ENCODE measurements at regions not wholly inside any gene's neighbourhood (a gene's known extent, or its start where the extent isn't known, plus 50 kb on each side); places are given as distances from the start of the nearest gene placed in this dataset.
A peak's percentile ranks its signal among the peaks of the same experiment; 100 is the strongest.

DNA sequence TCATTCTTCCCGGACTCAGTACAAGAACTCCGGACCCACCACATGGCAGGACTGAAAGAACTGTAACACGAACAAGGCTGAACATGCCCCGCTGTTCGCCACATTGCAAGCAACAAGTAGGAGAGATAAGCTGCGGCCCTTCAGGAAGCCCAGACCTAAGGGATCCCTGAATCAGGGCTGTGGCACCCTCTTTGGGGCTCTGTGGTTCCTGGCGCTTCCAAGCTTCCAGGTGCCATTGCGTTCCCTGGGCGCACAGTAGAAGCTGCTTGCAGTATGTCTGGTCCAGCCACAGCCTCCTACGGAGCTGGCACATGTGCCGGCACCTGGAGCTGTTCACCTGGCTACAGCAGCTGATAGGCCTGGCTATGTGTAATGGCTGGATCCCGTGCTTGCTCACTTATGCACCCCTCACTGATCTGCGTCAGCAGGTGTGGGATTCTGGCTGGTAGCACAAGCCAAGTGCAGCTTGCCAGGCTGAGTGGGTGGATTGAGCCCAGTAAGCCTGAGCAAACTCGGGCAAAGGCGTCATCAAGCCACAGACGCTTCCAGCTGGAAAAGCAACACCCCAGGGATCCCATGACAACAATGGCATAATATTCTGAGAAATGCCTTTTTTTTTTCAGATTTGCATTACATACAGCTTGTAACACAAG, 748.6 kb upstream of the GBE1 start:
- Mint-ChIP-seq H3K4me3 (no peak overlapping the region), H3K27ac (no peak overlapping the region), H3K9me3 (no peaks in the 10 kb centered on the region), H3K4me1 (no peaks in the 10 kb centered on the region), H3K36me3 (no peaks in the 10 kb centered on the region), H3K27me3 (no peaks in the 10 kb centered on the region)
- no peak for ATAC-seq

DNA sequence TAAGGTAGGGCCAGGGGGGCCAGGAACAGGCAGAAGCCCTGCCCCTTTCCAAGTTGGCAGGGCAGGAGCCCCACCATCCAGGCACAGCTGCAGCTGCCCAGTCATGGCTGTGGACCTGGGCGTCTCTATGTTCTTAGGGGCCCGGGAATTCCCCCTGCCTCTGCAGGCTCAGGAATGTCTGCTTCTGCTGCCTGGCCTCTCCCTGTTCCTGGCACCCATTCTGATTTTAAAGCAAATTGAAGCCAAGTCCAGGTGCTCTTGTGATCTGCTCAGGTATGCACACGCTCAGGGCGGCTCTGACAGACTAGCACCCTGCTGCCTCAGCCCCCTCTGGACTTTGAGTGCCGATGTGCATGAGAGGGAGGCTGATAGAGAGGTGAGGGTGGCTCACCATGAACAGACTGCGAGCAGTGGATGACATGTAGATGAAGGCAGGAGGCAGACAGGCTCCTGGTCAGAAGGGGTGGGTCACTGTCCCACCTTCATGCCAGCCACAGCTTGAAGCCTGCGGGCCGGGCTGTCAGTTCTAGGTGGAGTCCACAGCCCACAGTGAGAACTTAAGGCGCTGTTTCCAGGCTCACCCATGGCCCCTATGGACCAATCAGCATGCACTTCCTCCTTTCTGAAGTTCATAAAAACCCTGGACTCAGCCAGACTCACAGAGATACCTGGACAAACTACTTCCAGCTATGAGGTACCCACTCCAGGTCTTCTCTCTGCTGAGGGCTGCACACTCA, 747.8 kb upstream of the GBE1 start:
- Mint-ChIP-seq H3K4me3 (no peak overlapping the region), H3K36me3 (no peaks in the 10 kb centered on the region), H3K9me3 (no peaks in the 10 kb centered on the region), H3K27me3 (no peaks in the 10 kb centered on the region), H3K27ac (no peak overlapping the region), H3K4me1 (no peaks in the 10 kb centered on the region)
- ATAC-seq, result peak; percentile 41

GRCh38 chr3:82506204-82506603, 744.8 kb upstream of the GBE1 start:
- Mint-ChIP-seq H3K4me3 (no peak overlapping the region), H3K36me3 (no peaks in the 10 kb centered on the region), H3K9me3 (no peaks in the 10 kb centered on the region), H3K4me1 (no peaks in the 10 kb centered on the region), H3K27me3 (no peaks in the 10 kb centered on the region), H3K27ac (no peak overlapping the region)
- no peak for ATAC-seq

DNA sequence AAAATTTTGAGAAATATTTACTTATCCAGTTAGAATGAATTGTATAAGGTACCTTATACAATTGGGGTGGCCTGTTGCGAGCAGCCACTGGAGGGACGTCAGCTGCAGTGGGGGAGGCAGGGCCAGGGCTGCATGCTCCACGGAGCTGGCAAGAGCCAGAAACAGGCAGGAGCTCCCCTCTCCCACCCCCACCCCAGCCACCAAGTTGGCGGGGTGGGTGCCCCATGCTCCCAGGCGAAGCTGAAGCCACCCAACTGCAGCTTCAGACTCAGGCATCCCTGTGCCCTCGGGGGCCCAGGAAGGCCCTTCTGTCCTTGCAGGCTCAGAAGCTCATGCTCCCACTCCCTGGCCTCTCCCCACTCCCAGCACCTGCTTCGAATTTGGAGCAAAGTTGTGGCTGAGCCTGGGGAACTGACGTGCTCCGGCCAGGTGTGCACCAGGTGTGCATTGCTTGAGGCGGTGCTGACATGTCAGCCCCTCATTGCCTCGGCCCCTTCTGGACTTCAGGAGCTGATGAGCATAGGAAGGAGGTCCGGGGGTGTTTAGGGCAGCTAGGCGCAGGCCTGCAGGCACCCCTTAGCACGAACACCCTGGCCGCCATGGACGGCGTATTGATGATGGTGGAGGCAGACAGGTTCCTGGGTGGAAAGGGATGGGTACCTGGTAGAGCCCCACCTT, 743.8 kb upstream of the GBE1 start:
- H3K27me3 Mint-ChIP-seq, result no peaks in the 10 kb centered on the region
- H3K4me3 Mint-ChIP-seq, result no peak overlapping the region
- ATAC-seq, result peak; percentile 39
- no peaks in the 10 kb centered on the region for H3K4me1 Mint-ChIP-seq
- H3K9me3 Mint-ChIP-seq, result no peaks in the 10 kb centered on the region
- H3K27ac Mint-ChIP-seq, result no peak overlapping the region
- H3K36me3 Mint-ChIP-seq, result no peaks in the 10 kb centered on the region

DNA sequence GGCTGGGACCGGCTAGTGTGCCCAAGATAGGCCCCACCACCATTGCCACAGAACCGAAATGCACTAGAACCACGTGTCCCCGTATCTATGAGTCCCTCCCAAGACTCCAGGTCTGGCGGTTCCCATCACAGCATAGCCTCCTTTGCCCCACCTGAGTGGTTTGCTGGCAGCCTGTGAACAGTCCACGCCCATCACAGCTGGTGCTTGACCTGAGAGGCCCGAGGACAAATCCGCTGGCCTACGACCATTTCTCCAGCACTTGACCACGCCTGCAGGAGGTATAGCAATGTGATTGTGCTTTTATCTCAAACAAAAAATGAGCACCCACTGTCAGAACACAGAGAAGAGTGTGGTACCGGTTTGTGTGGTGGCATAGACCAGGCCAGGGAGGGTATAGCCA, 736.7 kb upstream of the GBE1 start:
- no peak for ATAC-seq
- Mint-ChIP-seq H3K27ac (no peak overlapping the region), H3K4me3 (no peak overlapping the region), H3K27me3 (no peaks in the 10 kb centered on the region), H3K4me1 (no peaks in the 10 kb centered on the region), H3K9me3 (no peaks in the 10 kb centered on the region), H3K36me3 (no peaks in the 10 kb centered on the region)

GRCh38 chr3:82496890-82497560, 735.6 kb upstream of the GBE1 start:
- Mint-ChIP-seq H3K27ac (no peak overlapping the region), H3K4me3 (no peak overlapping the region), H3K9me3 (no peaks in the 10 kb centered on the region)

DNA sequence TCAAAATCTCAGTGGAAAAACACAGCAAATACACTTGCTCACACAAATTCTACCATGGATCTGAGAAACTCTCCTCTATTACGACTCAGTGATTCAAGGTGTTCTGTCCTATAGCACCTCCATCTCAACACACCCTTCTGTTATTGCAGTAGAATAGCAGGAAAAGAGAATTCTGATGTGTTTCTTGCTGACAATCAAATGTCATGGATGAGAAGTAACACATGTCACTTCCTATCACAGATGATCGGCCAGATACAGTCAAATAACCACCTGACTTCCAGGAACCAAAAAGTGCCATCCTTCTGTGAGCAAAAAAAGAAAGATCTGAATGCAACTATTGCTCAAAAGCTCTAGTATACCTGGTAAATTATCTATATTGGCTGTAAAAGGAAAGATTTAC, 734.2 kb upstream of the GBE1 start:
- H3K9me3 Mint-ChIP-seq, result no peaks in the 10 kb centered on the region
- ATAC-seq, result no peak
- no peak overlapping the region for H3K4me3 Mint-ChIP-seq
- no peak overlapping the region for H3K27ac Mint-ChIP-seq
- H3K27me3 Mint-ChIP-seq, result no peaks in the 10 kb centered on the region
- no peaks in the 10 kb centered on the region for H3K4me1 Mint-ChIP-seq
- H3K36me3 Mint-ChIP-seq, result no peaks in the 10 kb centered on the region

More at GRCh38 chr3:82496890-82497560, 735.6 kb upstream of the GBE1 start:
- H3K36me3 Mint-ChIP-seq, result no peaks in the 10 kb centered on the region
- no peak for ATAC-seq
- H3K4me1 Mint-ChIP-seq, result no peaks in the 10 kb centered on the region
- no peaks in the 10 kb centered on the region for H3K27me3 Mint-ChIP-seq

- H3K27ac Mint-ChIP-seq, result no peak overlapping the region
Measured at GRCh38 chr3:82494977-82495489, 733.6 kb upstream of the GBE1 start.

DNA sequence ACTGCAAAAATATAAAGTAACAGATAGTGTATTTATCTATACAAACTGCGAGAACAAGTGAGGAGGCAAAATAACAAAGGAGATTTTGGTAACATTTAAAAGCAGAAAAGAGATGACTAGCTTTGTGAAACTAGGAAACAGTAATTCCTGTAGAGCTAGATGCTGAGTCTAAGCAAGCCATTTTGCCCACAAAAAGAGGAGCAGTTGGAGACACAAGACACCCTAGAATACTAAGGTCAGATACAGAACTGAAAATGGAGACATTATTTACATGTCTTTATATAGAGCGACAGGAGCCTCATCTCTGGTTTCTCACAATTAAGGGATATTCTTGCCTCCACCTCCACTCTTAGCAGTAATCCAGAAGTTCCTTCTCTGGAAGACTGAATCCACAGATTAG, 732.4 kb upstream of the GBE1 start:
- no peak for ATAC-seq
- no peaks in the 10 kb centered on the region for H3K9me3 Mint-ChIP-seq
- H3K4me3 Mint-ChIP-seq, result no peak overlapping the region
- H3K4me1 Mint-ChIP-seq, result no peaks in the 10 kb centered on the region
- H3K36me3 Mint-ChIP-seq, result no peaks in the 10 kb centered on the region
- no peaks in the 10 kb centered on the region for H3K27me3 Mint-ChIP-seq
- H3K27ac Mint-ChIP-seq, result no peak overlapping the region

More at GRCh38 chr3:82494977-82495489, 733.6 kb upstream of the GBE1 start:
- ATAC-seq, result no peak
- H3K36me3 Mint-ChIP-seq, result no peaks in the 10 kb centered on the region
- H3K9me3 Mint-ChIP-seq, result no peaks in the 10 kb centered on the region
- H3K4me1 Mint-ChIP-seq, result no peaks in the 10 kb centered on the region
- H3K4me3 Mint-ChIP-seq, result no peak overlapping the region
- no peaks in the 10 kb centered on the region for H3K27me3 Mint-ChIP-seq

DNA sequence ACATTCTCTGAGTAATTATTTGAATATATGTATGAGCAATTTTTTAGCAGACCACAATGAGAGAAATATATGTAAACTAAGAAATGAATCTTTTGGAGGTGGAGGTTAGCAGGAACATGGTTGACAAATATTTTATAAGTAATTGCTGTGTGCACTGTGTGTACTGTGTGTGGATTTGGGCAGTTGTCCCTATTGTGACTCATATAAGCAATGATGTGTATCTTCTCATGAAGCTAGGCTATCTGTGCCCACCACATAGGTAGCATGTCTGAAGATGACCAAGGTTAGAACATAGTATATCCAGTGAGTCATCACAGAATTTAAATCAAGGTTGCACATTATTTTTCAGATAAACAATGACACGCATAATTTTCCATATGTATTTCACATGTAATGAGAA, 713.9 kb upstream of the GBE1 start:
- Mint-ChIP-seq H3K4me3 (no peak overlapping the region), H3K9me3 (no peaks in the 10 kb centered on the region), H3K36me3 (no peaks in the 10 kb centered on the region), H3K27me3 (no peaks in the 10 kb centered on the region), H3K4me1 (no peaks in the 10 kb centered on the region), H3K27ac (no peak overlapping the region)
- ATAC-seq, result no peak

DNA sequence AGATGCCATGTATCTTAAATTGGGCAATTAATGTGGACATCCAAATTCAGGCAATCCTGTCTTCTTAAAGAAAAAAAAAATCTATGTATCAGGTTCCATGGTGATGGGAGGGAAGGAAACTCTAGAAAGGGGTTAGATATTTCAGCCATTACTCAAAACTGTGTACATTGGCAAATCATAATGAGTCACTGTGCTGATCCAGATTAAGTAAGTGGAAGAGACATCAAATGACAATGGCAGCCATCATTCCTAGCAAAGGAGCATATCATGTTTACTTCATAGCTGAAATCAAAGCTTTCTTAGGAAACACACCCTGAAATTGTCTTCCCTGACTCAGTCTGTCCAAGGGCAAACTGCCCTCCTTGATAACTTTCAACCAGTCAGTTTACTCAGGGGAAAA, 713.3 kb upstream of the GBE1 start:
- no peaks in the 10 kb centered on the region for H3K27me3 Mint-ChIP-seq
- no peak overlapping the region for H3K27ac Mint-ChIP-seq
- H3K9me3 Mint-ChIP-seq, result no peaks in the 10 kb centered on the region
- no peaks in the 10 kb centered on the region for H3K36me3 Mint-ChIP-seq
- no peak overlapping the region for H3K4me3 Mint-ChIP-seq
- no peak for ATAC-seq
- no peaks in the 10 kb centered on the region for H3K4me1 Mint-ChIP-seq

DNA sequence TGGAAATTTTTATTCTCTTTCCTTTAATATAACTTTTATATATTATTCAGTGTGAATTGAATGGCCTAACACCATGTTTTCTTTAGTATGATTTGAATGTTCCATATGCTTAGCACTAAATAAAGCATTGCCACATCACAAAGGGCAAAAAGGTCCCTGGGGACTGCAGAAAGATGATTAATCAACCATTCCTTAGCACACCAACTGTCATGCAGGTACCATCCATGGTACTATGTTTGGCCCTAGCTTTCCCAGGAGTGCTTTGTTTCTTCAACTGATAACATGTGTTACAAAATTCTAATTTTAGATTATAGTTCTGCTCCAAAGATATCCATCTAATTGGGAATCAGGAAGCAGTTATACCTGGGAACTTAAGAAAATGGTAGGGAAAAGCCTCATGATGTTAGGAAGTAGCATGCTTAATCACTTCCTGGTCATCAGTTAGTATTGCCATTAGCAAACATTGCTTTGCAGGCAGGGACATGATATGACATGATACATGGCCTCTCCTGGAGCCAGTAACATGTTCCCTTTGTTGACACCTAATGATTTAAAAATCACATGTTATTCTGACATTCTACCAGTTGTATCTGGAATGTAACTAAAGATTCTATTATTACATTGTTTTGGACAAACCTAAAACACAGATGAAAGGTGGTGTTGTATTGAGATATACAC, 712.6 kb upstream of the GBE1 start:
- Mint-ChIP-seq H3K36me3 (no peaks in the 10 kb centered on the region), H3K9me3 (no peaks in the 10 kb centered on the region), H3K27ac (no peak overlapping the region), H3K27me3 (no peaks in the 10 kb centered on the region), H3K4me3 (no peak overlapping the region), H3K4me1 (no peaks in the 10 kb centered on the region)
- no peak for ATAC-seq

DNA sequence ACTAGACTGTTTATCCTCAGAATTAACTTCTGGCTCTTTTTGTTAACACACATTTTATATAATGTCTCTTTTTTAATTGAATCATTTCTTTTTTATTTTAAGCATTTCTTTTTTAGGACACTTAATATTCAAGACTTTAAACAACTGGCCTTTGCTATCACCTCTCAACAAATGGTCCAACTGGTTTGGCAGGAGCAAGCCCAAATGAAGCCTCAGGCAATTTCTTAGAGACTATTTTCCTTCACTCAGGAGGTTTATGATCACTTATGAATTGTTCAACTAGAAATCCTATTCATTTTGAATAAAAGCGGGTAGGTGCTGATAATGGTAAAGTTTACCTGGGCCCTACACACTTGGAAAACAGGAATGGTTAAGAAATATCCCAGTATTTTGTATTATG, 705.6 kb upstream of the GBE1 start:
- Mint-ChIP-seq H3K4me1 (no peaks in the 10 kb centered on the region), H3K27me3 (no peaks in the 10 kb centered on the region), H3K4me3 (no peak overlapping the region), H3K27ac (no peak overlapping the region), H3K9me3 (peaks cover 2% of the 10 kb centered on the region), H3K36me3 (no peaks in the 10 kb centered on the region)
- no peak for ATAC-seq

GRCh38 chr3:82462977-82463376, 701.5 kb upstream of the GBE1 start:
- no peak for ATAC-seq
- Mint-ChIP-seq H3K36me3 (no peaks in the 10 kb centered on the region), H3K4me3 (no peak overlapping the region), H3K9me3 (peaks cover 2% of the 10 kb centered on the region), H3K4me1 (no peaks in the 10 kb centered on the region), H3K27ac (no peak overlapping the region), H3K27me3 (no peaks in the 10 kb centered on the region)

Data from stimulated activated memory B cell treated with anti-CD40 and anti-IgM and Interleukin-4, amounts not matched to agents 10 μg/mL and 1 μg/mL and 100 μg/mL, for 72 hours (primary cell).